ENCODE measurements at regions not wholly inside any gene's neighbourhood (a gene's known extent, or its start where the extent isn't known, plus 50 kb on each side); places are given as distances from the start of the nearest gene placed in this dataset.

DNA sequence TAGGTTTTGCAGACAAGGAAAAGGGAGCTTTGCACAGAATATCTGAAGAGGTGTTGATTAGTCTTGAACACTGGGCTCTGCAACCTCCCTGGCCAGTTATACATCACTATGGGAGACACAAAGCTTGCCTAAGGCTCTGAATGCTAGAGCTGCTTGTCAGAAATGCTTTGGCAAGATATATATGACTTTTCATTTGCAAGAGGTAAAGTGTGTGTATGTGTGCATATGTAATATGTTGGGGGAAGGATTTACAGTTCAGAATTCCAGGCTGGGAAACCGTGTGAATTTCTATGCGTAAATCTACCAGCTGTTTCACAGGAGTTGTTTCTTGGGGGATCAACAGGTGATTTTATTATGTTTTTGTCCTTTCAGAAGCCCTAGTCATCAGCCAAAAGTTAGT is 350.9 kb downstream of the TMEM114 start:
- DNase-seq (ENCODE audit: low spot score) (no peak), ATAC-seq (ENCODE audit: low read depth) (no peak)
- TF ChIP-seq, protein P1, sequence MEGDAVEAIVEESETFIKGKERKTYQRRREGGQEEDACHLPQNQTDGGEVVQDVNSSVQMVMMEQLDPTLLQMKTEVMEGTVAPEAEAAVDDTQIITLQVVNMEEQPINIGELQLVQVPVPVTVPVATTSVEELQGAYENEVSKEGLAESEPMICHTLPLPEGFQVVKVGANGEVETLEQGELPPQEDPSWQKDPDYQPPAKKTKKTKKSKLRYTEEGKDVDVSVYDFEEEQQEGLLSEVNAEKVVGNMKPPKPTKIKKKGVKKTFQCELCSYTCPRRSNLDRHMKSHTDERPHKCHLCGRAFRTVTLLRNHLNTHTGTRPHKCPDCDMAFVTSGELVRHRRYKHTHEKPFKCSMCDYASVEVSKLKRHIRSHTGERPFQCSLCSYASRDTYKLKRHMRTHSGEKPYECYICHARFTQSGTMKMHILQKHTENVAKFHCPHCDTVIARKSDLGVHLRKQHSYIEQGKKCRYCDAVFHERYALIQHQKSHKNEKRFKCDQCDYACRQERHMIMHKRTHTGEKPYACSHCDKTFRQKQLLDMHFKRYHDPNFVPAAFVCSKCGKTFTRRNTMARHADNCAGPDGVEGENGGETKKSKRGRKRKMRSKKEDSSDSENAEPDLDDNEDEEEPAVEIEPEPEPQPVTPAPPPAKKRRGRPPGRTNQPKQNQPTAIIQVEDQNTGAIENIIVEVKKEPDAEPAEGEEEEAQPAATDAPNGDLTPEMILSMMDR (IDR thresholded peaks at IDR 0.05; ENCODE audit: poor library complexity, severe bottlenecking) = no peak
- H3K36me3 ChIP-seq (ENCODE audit: low read depth) = no peaks in the 10 kb centered on the region
- no peak overlapping the region for H3K27ac ChIP-seq (ENCODE audit: poor library complexity, severe bottlenecking)
- no peaks in the 10 kb centered on the region for H3K27me3 ChIP-seq (ENCODE audit: insufficient read depth, poor library complexity, severe bottlenecking)
- H3K9me3 ChIP-seq (ENCODE audit: severe bottlenecking) = peaks cover 2% of the 10 kb centered on the region
- H3K4me1 ChIP-seq (ENCODE audit: insufficient read depth, poor library complexity, severe bottlenecking) = no peaks in the 10 kb centered on the region
- no peak overlapping the region for H3K4me3 ChIP-seq (ENCODE audit: severe bottlenecking)

DNA sequence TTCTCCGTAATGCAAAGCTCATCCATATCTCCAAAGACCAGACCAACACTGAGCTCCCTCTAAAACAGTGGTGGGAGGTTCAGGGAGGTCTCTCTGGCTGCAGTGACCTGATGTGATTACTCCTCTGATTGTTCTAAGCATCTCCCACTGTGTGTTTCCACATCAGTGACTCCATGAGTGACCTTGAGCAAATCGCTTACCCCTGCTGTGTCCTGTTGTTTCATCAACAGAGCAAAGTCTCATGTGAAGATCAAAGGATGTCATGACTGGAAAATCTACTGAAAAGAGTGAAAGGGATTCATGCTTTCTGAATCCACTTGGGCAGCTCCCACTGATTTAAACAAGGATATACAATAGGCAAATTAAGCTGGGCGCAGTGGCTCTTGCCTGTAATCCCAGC is 352.9 kb downstream of the TMEM114 start:
- TF ChIP-seq, protein P1 (IDR thresholded peaks at IDR 0.05; ENCODE audit: poor library complexity, severe bottlenecking) = no peak
- Histone ChIP-seq H3K27ac (ENCODE audit: poor library complexity, severe bottlenecking) (no peak overlapping the region), H3K36me3 (ENCODE audit: low read depth) (no peaks in the 10 kb centered on the region), H3K27me3 (ENCODE audit: insufficient read depth, poor library complexity, severe bottlenecking) (no peaks in the 10 kb centered on the region), H3K4me1 (ENCODE audit: insufficient read depth, poor library complexity, severe bottlenecking) (no peaks in the 10 kb centered on the region), H3K4me3 (ENCODE audit: severe bottlenecking) (no peak overlapping the region), H3K9me3 (ENCODE audit: severe bottlenecking) (peaks cover under 1% of the 10 kb centered on the region)
- ATAC-seq (ENCODE audit: low read depth) (no peak), DNase-seq (ENCODE audit: low spot score) (no peak)

GRCh38 chr16:8236816-8237215 is 353.5 kb downstream of the TMEM114 start:
- no peak for ATAC-seq (ENCODE audit: low read depth)
- Histone ChIP-seq H3K4me3 (ENCODE audit: severe bottlenecking) (no peak overlapping the region), H3K36me3 (ENCODE audit: low read depth) (no peaks in the 10 kb centered on the region), H3K27me3 (ENCODE audit: insufficient read depth, poor library complexity, severe bottlenecking) (no peaks in the 10 kb centered on the region), H3K4me1 (ENCODE audit: insufficient read depth, poor library complexity, severe bottlenecking) (no peaks in the 10 kb centered on the region), H3K27ac (ENCODE audit: poor library complexity, severe bottlenecking) (no peak overlapping the region), H3K9me3 (ENCODE audit: severe bottlenecking) (no peaks in the 10 kb centered on the region)
- TF ChIP-seq, protein P1 (IDR thresholded peaks at IDR 0.05; ENCODE audit: poor library complexity, severe bottlenecking) = no peak
- DNase-seq (ENCODE audit: low spot score) = no peak

DNA sequence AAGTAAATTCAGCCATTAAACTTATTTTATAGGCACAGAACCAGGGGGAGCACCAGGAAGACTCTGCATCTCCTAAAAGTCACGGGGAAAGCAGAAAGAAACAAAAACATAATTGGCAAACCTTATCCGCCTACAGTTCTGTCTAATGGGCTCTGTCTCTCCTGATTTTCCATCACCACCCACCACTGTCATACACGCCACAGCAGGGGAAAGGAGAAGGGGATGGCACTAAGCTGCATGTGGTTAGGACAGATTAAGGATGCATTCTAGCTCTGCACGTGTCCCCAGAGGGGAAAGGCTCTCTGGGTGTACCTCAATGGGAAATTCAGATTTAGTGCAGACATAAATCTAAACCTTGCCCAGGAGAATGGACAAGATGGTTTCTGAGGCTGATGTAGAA is 359.8 kb downstream of the TMEM114 start:
- Histone ChIP-seq H3K36me3 (ENCODE audit: low read depth) (no peaks in the 10 kb centered on the region), H3K9me3 (ENCODE audit: severe bottlenecking) (no peaks in the 10 kb centered on the region), H3K27ac (ENCODE audit: poor library complexity, severe bottlenecking) (no peak overlapping the region), H3K4me3 (ENCODE audit: severe bottlenecking) (no peak overlapping the region), H3K4me1 (ENCODE audit: insufficient read depth, poor library complexity, severe bottlenecking) (no peaks in the 10 kb centered on the region), H3K27me3 (ENCODE audit: insufficient read depth, poor library complexity, severe bottlenecking) (no peaks in the 10 kb centered on the region)
- no peak for ATAC-seq (ENCODE audit: low read depth)
- DNase-seq (ENCODE audit: low spot score) = no peak
- TF ChIP-seq, protein P1 (IDR thresholded peaks at IDR 0.05; ENCODE audit: poor library complexity, severe bottlenecking) = no peak

DNA sequence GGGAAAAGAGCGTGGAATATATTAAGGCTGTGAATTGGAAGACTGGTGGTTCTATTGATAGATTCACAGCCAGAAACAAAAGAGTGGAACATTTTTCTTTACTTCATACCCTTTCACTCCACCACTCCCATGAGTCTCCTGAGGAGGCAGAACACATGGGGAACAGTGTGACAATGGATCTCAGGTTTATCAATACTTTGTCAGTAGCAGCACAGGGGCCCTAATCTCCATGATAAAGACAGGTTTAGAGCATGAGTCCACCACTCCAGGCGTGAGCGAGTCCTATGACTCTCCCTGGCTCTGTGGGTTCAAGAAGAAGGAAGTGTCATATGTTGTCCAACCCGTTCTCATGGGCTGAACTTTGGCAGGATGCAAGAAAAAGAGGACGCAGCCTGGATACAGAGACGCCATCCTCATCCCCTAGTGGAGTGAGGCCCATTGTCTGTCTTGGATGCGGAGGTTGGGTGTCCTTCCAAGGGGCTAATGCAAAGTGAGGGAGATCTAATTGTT is 361.2 kb downstream of the TMEM114 start:
- no peak for ATAC-seq (ENCODE audit: low read depth)
- Histone ChIP-seq H3K27me3 (ENCODE audit: insufficient read depth, poor library complexity, severe bottlenecking) (no peaks in the 10 kb centered on the region), H3K9me3 (ENCODE audit: severe bottlenecking) (no peaks in the 10 kb centered on the region), H3K27ac (ENCODE audit: poor library complexity, severe bottlenecking) (no peak overlapping the region), H3K4me3 (ENCODE audit: severe bottlenecking) (no peak overlapping the region), H3K4me1 (ENCODE audit: insufficient read depth, poor library complexity, severe bottlenecking) (no peaks in the 10 kb centered on the region), H3K36me3 (ENCODE audit: low read depth) (no peaks in the 10 kb centered on the region)
- DNase-seq (ENCODE audit: low spot score) = no peak
- TF ChIP-seq, protein P1 (IDR thresholded peaks at IDR 0.05; ENCODE audit: poor library complexity, severe bottlenecking) = no peak

All from RWPE2 (cell line).